Prostate gland (tissue), 2 donors: ENCODE measurements at regions not wholly inside any gene's neighbourhood (a gene's known extent, or its start where the extent isn't known, plus 50 kb on each side); places are given as distances from the start of the nearest gene placed in this dataset.

ENCODE experiments used
- DNase-seq: peaks from one replicate; pipeline ENCODE4 v3.0.0-alpha.2; 2019; ENCODE audit warnings: low spot score
- H3K27ac ChIP-seq, 2 donors: fragments of 200-600 bp; sonication (generic); 2 replicates each; pipeline ENCODE4 v1.5.1; 2017 to 2019
- H3K27me3 ChIP-seq: fragments of 200-600 bp; sonication (generic); replicated peaks from 2 replicates; pipeline ENCODE4 v1.5.1; 2019; ENCODE audit not compliant: insufficient read depth
- H3K36me3 ChIP-seq, 2 donors: fragments of 200-600 bp; sonication (generic); 1 replicate in 1 of 2; 2 replicates in 1 of 2; pipeline versions ENCODE4 v1.5.1 to v1.8.1; 2017 to 2019
- H3K4me1 ChIP-seq: fragments of 200-600 bp; sonication (generic); replicated peaks from 2 replicates; pipeline ENCODE4 v1.5.1; 2019
- H3K4me3 ChIP-seq, 2 donors: fragments of 200-600 bp; sonication (generic); 2 replicates each; pipeline ENCODE4 v1.5.1; 2017 to 2019
- H3K9me3 ChIP-seq: fragments of 200-600 bp; sonication (generic); 2 replicates; pipeline ENCODE4 v1.5.1; 2017
- POLR2A ChIP-seq: fragments of 450-650 bp; IDR thresholded peaks from one replicate; pipeline ENCODE4 v1.6.1; 2016; ENCODE audit warnings: antibody characterized with exemption, mild to moderate bottlenecking
- POLR2AphosphoS5 ChIP-seq: sonication (generic); formaldehyde crosslinking; IDR thresholded peaks from one replicate; pipeline ENCODE4 v1.6.1; 2017; ENCODE audit warnings: antibody characterized with exemption
- WGBS: methylation state at CpG from one replicate; pipeline ENCODE4 v1.1.5; 2018; 5-methylcytosine and 5-hydroxymethylcytosine counted together
- intact Hi-C: fragments of 100-400 bp; cut with DNase I; formaldehyde crosslinking; loops from one replicate; pipeline ENCODE4 v1.14.2; 2022
- TF ChIP-seq, protein P1 (sequence below), 4 experiments: fragments of 200-600 bp in 2 of 4; fragments of 450-650 bp in 2 of 4; sonication (generic) in 2 of 4; IDR thresholded peaks; 1 replicate in 3 of 4; 2 replicates in 1 of 4; pipeline ENCODE4 v1.5.1; 2016 to 2019; ENCODE audit warnings: antibody characterized with exemption in 4 of 4, mild to moderate bottlenecking in 2 of 4, moderate library complexity in 2 of 4

GRCh38 chr2:355773-356172 is 67.9 kb upstream of the ALKAL2 start:
- H3K36me3 ChIP-seq, result no peaks in the 10 kb centered on the region
- DNase-seq, result no peak
- TF ChIP-seq, protein P1, sequence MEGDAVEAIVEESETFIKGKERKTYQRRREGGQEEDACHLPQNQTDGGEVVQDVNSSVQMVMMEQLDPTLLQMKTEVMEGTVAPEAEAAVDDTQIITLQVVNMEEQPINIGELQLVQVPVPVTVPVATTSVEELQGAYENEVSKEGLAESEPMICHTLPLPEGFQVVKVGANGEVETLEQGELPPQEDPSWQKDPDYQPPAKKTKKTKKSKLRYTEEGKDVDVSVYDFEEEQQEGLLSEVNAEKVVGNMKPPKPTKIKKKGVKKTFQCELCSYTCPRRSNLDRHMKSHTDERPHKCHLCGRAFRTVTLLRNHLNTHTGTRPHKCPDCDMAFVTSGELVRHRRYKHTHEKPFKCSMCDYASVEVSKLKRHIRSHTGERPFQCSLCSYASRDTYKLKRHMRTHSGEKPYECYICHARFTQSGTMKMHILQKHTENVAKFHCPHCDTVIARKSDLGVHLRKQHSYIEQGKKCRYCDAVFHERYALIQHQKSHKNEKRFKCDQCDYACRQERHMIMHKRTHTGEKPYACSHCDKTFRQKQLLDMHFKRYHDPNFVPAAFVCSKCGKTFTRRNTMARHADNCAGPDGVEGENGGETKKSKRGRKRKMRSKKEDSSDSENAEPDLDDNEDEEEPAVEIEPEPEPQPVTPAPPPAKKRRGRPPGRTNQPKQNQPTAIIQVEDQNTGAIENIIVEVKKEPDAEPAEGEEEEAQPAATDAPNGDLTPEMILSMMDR (IDR thresholded peaks at IDR 0.05), result no peak
- TF ChIP-seq POLR2A (no peak), POLR2AphosphoS5 (no peak)
- intact Hi-C loops, result no loop called here
- H3K27ac ChIP-seq, result no peak overlapping the region
- H3K9me3 ChIP-seq, result no peaks in the 10 kb centered on the region
- H3K27me3 ChIP-seq, result peaks cover 3% of the 10 kb centered on the region
- H3K4me3 ChIP-seq, result no peak overlapping the region
- 88% methylated on average over 12 of the region's 12 CpGs for WGBS
- H3K4me1 ChIP-seq, result no peaks in the 10 kb centered on the region

DNA sequence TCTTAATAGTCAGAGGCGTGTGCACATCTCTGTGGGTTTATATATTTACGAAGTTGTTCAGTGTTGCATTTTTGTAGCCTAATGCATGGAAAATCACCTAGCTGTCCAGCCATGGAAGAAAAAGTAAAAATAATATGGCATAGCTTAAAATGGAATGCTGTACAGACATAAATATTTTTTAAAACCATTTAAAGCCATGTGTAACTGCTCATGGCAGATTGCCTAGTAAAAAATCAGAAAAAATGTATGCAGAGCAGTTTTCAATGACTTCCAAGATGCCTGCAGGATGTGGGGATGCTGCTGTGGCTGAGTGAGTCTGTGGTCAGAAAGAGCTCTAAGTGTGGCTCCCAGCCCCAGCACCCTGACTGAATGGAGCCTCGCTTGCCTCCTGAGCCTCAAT is 64.8 kb upstream of the ALKAL2 start:
- intact Hi-C loops, result no loop called here
- WGBS, result 86% methylated on average over 3 of the region's 3 CpGs
- H3K27me3 ChIP-seq, result peaks cover 3% of the 10 kb centered on the region

DNA sequence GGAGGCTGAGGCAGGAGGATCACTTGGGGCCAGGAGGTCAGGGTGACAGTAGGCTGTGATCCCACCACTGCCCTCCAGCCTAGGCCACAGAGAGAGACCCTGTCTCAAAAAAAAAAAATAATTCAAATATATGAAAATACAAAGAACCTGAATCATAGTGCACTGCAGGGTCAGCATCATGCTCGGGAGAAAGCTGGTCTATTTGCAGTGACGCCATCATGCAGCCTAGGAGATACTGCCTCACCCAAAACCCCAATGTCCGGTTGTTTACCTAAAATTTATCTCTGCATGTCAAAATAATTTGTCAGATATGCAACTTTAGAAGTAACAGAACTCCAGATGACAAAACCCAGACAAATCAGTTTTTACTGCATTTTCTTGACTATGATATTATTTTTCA is 61.5 kb upstream of the ALKAL2 start:
- Histone ChIP-seq H3K4me3 (no peak overlapping the region), H3K27ac (no peak overlapping the region), H3K4me1 (no peaks in the 10 kb centered on the region), H3K27me3 (no peaks in the 10 kb centered on the region), H3K9me3 (no peaks in the 10 kb centered on the region), H3K36me3 (no peaks in the 10 kb centered on the region)
- TF ChIP-seq, protein P1 (IDR thresholded peaks at IDR 0.05), result no peak
- TF ChIP-seq POLR2A (no peak), POLR2AphosphoS5 (no peak)
- 84% methylated on average over 3 of the region's 3 CpGs for whole genome bisulfite sequencing
- DNase-seq, result no peak
- intact Hi-C loops, result no loop called here

More for the DNA sequence above, 64.8 kb upstream of the ALKAL2 start:
- Histone ChIP-seq H3K9me3 (no peaks in the 10 kb centered on the region), H3K36me3 (no peaks in the 10 kb centered on the region), H3K4me1 (no peaks in the 10 kb centered on the region), H3K27ac (no peak overlapping the region), H3K4me3 (no peak overlapping the region)
- TF ChIP-seq POLR2A (no peak), POLR2AphosphoS5 (no peak)
- TF ChIP-seq, protein P1 (IDR thresholded peaks at IDR 0.05), result no peak
- no peak for DNase-seq

- H3K4me1 ChIP-seq, result no peaks in the 10 kb centered on the region
- no peak for TF ChIP-seq POLR2AphosphoS5
- TF ChIP-seq, protein P1 (IDR thresholded peaks at IDR 0.05), result no peak
- TF ChIP-seq POLR2A, result no peak
- 67% methylated on average over 8 of the region's 8 CpGs for WGBS
Observed at GRCh38 chr2:348361-348916, 60.5 kb upstream of the ALKAL2 start.

GRCh38 chr2:344811-345210 is 56.9 kb upstream of the ALKAL2 start:
- intact Hi-C loops, result no loop called here
- Histone ChIP-seq H3K27ac (no peak overlapping the region), H3K36me3 (no peaks in the 10 kb centered on the region), H3K4me1 (no peaks in the 10 kb centered on the region), H3K4me3 (no peak overlapping the region), H3K9me3 (no peaks in the 10 kb centered on the region), H3K27me3 (no peaks in the 10 kb centered on the region)
- WGBS, result 74% methylated on average over 4 of the region's 4 CpGs
- DNase-seq, result no peak
- no peak for TF ChIP-seq POLR2AphosphoS5
- TF ChIP-seq POLR2A, result no peak
- TF ChIP-seq, protein P1 (IDR thresholded peaks at IDR 0.05), result no peak

More at GRCh38 chr2:348361-348916, 60.5 kb upstream of the ALKAL2 start:
- Histone ChIP-seq H3K4me3 (no peak overlapping the region), H3K27me3 (no peaks in the 10 kb centered on the region), H3K27ac (no peak overlapping the region), H3K9me3 (no peaks in the 10 kb centered on the region), H3K36me3 (no peaks in the 10 kb centered on the region)
- DNase-seq, result no peak
- intact Hi-C loops, result no loop called here
